ENCODE measurements at regions not wholly inside any gene's neighbourhood (a gene's known extent, or its start where the extent isn't known, plus 50 kb on each side); places are given as distances from the start of the nearest gene placed in this dataset.
A peak's percentile ranks its signal among the peaks of the same experiment; 100 is the strongest.
"Not testable (repeated sequence)": the region's sequence is repeated elsewhere in the genome, so short reads cannot be mapped to it uniquely, and the experiment has no call there.

DNA sequence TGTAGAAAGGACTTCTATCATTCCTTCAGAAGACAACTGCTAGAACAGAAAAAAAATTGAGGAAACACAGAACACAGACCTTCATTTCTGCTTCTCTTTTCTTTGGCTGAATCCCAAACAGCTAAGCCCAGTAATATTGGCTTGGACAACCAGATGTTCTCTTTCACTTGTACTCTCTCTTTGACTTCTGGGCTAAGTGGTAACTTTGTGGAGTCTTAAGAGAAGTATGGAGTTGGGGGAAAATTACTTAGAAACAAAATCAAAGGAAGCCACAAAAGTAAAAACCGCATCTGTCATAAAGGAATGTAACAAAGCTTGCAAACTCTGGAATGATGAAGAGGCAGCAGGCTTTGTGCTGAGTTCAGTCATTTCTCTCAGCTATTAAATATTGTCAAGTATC, 587.5 kb downstream of the CBLN4 start:
- no peak for DNase-seq (ENCODE audit: low read depth in 2 of 2)

DNA sequence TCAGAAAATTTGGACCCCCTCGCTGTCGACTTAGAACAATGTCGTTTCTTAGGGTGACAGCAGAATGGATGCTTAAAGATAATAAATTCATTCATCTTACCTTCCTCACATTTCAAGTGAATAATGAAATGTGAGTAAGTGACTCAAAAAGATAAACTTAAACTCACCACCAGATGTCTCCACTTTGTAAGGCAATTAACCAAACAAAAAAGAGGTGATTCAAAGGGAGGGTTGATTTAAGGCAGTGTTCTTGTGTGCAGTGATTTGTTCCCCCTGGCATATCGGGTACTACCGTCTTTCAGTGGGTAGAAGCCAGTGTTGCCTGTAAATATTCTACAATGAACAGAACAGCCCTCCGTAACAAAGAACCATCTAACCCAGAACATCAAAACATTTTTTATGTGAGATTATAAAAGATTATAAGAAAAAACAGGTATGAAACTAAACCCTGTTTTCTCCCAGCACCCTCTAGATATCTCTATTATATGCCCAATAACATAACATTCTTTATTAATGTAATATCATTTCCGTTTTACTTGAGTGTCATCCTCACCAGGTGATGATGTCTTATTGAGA, 589.7 kb downstream of the CBLN4 start:
- DNase-seq (ENCODE audit: low read depth in 2 of 2): no peak

DNA sequence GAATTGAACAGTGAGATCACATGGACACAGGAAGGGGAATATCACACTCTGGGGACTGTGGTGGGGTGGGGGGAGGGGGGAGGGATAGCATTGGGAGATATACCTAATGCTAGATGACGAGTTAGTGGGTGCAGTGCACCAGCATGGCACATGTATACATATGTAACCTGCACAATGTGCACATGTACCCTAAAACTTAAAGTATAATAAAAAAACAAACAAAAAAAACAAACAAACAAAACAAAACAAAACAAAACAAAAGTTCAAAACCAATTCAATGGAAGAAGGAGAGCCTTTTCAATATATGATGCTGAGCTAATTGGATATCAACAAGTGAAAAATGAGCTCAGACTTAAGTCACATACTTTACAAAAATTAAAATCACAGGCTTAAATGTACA, 592.8 kb downstream of the CBLN4 start:
- DNase-seq (ENCODE audit: low read depth in 2 of 2): not testable (repeated sequence)

DNA sequence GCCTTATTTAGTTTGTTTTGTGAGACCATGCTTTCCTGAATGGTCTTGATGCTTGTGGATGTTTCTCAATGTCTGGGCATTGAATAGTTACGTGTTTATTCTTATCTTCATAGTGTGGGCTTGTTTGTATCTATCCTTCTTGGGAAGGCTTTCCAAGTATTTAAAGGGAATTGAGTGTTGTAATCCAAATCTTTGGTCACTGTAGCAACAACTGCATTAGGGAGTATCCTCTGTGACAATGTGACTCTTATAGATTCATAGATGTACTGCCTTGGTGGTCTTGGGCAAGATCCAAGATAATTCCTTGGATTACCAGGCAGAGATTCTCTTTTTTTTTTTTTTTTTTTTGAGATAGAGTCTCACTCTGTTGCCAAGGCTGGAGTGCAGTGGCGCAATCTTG, 598.4 kb downstream of the CBLN4 start:
- no peak for DNase-seq (ENCODE audit: low read depth in 2 of 2)

DNA sequence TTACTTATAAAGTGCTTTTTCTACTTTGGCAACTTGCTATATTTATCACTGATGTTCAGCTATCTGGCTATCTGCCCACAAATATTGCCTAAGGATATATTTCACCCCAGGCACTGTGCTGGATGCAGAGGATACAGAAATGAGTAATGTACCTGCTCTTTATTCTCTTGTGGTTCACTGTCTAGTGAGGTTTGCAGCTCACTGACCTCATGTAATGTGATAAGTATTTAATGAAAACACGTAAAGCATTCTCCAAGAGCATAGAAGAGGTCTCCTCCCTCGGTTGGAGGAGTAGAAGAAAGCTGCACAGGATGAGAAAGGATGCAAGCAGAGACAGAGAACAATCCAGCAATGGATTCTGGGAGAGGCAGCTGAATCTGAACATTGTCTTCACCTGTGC, 610.7 kb downstream of the CBLN4 start:
- no peak for DNase-seq (ENCODE audit: low read depth in 2 of 2)

DNA sequence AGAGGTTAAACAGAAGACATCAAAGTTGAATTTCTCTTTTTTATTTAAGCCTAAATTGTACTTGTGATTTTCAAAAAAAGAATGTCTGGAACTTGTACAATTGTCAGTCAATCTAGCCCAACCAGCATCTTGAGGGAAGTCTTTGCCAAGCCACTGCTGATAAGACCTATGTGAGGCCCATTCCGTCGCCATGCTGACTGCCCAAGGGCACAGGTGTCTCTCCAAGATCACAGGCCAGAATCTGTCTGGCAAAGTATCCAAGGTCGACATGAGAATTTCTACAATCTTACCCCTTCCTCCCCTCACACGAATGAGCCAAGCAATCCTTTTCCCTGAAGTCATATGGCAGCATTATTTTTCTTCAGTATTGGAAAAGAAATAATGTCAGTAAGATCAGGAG, 614.5 kb downstream of the CBLN4 start:
- DNase-seq (ENCODE audit: low read depth in 2 of 2): no peak

DNA sequence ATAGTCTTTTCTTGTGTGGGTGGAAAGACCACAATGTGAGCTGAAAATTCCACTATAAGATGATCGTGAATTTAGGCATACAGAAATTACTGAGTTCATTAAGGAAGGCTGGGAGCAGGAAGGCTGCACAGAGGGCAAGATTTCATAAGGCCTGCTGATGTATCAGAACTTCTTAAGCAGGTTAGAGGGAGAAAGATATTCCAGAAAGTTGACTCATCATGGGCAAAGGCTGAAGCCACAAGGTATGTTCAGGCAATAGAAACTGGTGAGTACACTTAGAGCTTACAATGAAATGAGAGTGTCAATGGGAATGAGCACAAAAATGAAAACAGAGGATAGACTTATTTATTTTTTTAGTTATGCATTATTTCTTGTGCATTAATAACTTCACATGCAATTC, 618.6 kb downstream of the CBLN4 start:
- no peak for DNase-seq (ENCODE audit: low read depth in 2 of 2)

DNA sequence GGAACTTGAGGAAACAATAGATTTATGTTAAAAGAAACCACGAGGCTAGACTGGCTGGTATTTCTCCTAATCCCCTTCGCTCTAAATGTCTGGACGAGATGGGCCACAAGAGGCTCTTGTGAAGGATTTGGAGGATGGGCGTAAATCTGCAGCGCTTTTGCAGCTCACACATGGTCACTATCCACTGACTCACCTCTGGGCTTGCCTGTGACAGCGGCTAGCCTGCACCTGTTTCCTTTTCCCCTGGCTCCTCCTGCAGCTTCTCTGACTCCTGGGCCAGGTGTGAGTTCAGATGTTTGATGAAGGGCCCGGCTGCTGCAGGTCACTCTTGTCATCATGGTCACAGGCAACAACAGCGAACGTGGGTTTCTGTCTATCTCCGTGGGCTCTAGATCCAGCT, 629.4 kb downstream of the CBLN4 start:
- DNase-seq (ENCODE audit: low read depth in 2 of 2): no peak

DNA sequence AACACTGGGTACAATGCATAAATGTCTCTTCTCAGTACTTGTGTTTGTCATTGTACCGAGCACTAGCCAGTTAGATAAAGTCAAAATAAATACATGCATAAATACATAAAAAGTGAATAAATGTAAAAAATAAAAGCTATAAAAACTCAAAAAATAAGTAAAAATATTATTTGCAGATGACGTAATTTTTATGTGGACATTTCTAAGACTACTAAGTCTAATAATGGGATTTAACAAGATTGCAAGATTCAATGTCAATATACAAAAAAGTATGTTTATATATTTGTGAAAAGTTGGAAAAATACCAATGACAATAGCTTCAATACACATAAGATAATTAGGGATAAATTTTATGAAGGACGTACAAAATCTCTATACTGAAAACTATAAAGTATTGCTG, 639.6 kb downstream of the CBLN4 start:
- DNase-seq (ENCODE audit: low read depth in 2 of 2): no peak

DNA sequence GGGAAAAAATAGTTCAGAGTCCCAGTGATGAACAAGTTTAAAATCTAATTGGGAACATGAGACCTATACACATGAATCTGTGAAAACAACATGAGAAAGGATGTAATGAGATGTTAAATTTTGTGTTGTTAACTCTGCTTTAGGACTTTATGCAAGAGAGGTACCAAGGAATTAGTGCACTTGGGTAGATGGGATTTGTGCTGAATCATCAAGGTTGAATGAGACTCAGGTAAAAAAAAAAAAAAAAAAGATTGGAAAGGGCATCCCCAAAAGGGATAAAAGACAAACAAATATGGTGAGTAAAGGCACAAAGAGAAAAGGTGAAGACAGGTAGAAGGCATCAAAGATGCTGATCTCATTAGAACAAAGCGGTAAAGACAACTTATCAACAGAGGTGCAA, 644.4 kb downstream of the CBLN4 start:
- no peak for DNase-seq (ENCODE audit: low read depth in 2 of 2)

DNA sequence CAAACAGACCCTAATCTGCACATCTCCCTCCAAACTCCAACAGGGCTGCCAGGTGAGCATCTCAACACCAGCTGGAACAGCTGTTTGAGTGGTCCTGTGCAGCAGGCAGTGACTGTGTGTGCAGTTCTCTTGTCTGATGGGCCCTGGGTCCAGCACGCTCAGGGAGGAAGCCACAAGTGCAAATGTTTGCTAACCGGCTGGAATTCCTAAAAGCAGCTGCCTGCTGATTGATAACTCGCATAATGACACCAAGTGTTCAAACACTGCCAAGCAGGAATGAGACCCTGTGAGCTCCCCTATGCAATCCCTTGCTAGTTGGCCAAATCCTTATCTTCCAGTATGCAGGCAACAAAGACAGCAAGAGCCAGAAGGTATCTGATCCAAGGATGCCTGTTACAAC, 650.6 kb downstream of the CBLN4 start:
- DNase-seq (ENCODE audit: low read depth in 2 of 2): no peak

DNA sequence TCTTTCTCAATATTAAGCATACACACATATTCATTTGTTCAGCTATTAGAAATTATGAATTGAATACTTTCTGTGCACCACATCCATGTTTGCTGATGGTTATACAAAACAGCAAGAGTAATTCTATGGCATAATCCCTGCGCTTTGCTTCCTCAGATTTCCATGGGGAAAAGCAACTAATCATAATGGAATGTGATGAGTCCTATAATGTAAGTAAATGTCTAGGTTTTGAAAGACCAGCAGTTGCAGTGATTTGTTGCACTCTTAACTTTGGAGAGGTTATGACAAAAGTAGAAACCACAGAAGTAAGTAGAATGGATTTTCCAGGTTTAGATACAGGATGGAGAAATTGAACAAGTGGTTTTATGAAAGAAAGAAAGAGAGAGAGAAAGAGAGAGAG, 652.1 kb downstream of the CBLN4 start:
- peak; percentile 9 to 40 for DNase-seq (ENCODE audit: low read depth in 2 of 2)

DNA sequence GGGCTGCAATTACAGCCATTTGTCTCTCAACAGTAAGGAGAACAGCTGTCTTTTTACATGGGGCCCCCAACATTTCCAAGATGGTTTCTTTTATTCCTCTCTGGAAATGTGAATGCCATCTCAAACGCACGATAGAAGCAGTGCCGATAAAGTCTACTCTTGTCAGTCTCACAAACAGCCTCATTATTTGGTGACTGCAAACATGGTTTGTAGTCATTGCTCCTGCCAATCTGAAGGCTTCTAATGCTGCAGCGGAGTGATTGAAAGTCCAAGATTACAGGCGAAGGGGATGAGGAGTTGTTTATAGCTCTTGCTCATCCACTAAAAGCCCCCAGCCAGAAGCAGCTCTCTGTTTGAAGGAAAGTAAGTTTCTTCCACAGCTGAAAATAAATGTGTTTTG, 657.1 kb downstream of the CBLN4 start:
- DNase-seq (ENCODE audit: low read depth in 2 of 2): no peak

DNA sequence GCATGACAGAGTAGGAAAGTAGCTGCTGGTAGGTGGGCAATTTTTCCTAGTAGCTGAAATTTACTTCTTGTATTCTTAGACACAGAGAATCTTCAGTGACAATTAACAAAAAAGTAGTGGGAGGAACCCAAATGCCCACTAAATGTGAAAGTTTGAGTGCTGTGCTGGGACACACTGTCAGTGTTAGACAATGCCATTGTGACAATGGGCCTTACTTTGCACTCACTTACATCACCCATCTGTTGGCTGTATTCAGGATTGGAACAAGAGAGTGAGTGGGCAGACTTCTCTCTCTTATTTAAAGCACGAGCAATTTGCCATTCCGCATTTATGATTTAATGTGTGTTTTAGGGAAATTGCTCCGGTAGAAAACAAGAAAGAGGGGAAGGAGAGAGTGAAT, 662.5 kb downstream of the CBLN4 start:
- no peak for DNase-seq (ENCODE audit: low read depth in 2 of 2)

DNA sequence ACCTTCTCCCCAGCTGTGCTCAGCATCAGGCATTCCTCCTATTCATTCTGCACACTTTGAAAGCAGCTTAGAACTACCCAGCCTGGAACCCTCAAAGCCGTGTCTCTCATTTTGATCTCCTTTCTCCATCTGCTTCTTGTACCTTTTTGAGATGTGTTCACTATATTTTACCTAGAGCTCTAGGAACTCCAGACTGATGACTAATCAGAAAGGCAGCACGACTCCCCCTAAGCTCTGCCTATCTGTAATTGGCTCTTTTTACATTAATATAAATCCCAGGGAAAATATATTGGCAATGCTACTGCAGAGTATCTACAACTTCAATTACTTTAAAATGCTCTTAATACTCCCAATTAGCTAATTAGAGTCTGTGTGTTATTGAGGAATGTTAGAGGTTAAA, 671.5 kb downstream of the CBLN4 start:
- DNase-seq (ENCODE audit: low read depth in 2 of 2): no peak

DNA sequence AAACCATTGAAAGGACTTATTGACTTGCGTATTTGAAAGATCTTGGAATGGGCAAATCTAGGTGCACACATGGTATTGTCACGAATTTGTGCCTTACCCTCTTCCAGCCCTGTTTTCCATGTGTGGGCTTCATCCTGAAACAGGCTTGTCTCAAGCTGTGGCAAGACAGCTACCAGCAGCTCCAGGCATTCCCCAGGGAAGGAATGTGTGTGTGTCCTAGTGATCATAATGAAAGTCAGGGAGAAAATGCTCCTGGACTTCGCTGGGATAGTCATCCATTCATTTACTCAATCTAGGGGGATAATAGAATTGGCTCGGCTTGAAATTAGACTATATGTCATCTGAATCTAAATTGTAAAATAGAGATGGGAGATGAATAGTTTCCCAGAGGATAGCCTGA, 676.2 kb downstream of the CBLN4 start:
- DNase-seq (ENCODE audit: low read depth in 2 of 2): no peak

DNA sequence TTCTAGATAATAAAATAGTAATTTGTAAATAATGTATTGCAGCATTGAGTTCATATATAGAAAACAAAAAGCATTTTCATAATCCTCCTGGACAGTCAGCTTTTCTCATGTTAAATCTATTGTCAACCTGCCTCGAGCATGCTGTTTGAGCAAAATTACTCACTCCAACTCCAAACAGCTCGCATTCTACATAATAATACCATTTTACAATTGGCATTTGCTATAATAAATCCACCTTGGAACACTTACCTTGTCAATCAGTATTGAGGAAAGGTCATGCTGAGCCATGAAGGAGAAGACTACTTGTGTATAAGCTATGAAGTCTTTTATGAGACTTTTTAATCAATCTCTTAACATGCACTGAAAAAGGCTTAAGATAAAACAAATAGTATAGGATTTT, 682.6 kb downstream of the CBLN4 start:
- DNase-seq (ENCODE audit: low read depth in 2 of 2): no peak

DNA sequence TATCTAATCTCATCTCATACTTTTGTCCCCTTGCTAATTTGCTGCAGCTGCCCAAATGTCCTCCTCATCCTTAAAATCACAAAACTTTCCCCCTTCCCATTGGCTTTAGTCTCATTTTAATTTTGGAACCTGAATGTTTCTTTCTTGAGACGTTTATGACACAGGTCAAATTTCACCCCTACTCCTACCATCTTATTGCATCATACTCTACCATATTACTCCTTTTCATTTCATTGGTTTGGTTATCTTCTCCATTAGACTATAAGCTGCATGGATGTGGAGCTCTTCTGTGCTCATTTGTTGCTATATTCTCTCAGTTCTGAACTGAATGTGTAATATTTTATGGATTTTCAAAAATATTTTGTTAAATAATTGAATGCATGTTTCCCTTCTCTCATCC, 688.6 kb downstream of the CBLN4 start:
- DNase-seq (ENCODE audit: low read depth in 2 of 2): no peak

DNA sequence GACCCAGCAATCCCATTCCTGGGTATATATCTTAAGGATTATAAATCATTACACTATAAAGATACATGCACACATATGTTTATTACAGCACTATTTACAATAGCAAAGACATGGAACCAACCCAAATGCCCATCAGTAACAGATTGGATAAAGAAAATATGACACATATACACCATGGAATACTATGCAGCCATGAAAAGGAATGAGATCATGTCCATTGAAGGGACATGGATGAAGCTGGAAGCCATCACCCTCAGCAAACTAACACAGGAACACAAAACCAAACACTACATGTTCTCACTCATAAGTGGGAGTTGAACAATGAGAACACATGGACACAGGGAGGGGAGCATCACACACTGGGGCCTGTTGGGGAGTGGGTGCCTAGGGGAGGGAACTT, 694.5 kb downstream of the CBLN4 start:
- not testable (repeated sequence) for DNase-seq (ENCODE audit: low read depth in 2 of 2)

DNA sequence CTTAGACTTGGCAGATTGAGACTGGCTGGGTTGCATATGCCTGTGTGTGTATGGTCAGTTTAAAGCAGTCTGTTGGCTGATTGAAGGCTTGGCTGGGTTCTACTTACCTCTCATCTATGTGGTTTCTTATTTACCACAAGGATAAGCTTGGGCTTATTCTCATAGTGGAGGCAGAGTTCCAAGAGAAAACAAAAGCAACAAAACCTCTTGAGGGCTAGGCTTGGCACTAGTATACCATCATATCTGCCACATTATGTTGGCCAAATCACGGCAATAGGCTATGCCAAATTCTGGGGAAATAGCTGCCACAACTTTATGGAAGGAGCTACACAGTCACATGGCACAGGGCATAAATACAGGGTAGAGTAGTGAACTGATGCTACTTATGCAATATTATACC, 714.1 kb downstream of the CBLN4 start:
- no peak for DNase-seq (ENCODE audit: low read depth in 2 of 2)

DNA sequence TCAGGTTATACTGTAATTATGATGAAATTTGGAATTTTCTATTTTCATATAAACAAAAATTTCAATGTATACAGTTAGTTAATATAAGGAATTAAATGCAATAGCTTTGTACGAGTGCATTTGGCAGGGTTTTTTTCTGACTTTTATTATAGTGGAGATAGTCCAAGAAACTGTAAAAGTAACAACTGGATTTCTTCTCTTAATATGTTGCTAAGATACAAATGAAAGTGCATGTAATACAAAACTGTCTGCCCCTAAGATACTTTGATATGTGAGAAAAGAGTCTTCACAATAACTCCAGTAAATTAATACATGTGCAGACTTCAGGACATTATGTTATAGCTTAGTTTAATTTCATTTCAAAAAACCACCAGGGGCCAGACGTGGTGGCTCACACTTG, 721.4 kb downstream of the CBLN4 start:
- DNase-seq (ENCODE audit: low read depth in 2 of 2): no peak

DNA sequence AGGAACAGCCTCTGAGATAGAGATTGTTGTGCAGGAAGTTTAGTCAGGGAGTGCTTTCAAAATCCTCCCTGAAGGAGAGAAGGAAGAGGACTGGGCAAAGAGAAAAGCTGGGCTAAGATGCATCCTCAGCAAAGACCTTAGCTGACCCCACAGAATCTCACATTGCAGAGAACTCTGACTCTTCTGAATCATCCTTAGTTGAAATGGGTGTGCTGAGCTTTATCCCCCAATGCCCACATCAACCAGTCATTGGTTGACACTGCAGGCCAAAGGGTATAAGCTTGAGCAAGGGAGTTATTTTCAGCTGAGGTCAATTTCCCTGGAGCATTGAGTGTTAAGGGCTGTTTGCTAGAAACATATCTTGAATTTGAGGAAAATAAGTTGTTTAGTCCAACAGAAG, 732.2 kb downstream of the CBLN4 start:
- no peak for DNase-seq (ENCODE audit: low read depth in 2 of 2)

DNA sequence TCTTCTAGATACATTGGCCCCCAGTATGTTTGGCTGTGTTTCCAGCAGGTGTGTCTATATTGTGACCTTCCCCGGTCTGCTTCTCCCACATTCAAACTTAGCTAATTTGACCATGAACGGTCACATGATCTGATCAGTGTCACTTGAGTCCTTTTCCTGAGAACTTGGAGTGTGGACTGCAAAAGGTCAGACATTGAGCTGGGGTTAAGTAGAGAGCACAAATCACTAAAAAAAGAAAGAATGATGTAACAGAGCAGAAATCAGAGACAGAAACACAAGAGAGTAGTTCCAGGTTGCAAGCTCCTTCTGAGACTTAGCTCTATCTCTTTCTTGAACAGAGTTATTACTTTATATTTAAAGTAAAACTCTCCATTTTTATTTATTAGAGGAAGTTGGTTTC, 733.9 kb downstream of the CBLN4 start:
- no peak for DNase-seq (ENCODE audit: low read depth in 2 of 2)

DNA sequence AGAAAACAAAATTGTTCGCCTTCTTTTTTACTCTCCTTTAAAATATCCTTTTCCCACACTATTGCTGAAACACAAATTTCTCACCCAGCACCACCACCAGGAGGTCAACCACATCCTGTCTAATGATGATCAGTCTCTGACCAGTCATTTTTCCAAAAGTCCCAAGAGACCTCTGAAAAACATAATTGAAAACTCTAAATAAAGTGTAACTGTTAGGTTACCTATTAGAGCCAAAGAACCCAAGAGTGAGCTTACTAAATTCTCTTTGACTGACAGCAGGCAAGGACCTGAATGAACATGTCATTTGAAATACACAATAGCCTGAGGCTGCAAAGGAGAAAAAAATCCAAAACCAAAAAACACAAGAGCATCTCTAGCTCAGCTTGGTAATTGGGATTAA, 735.4 kb downstream of the CBLN4 start:
- no peak for DNase-seq (ENCODE audit: low read depth in 2 of 2)

DNA sequence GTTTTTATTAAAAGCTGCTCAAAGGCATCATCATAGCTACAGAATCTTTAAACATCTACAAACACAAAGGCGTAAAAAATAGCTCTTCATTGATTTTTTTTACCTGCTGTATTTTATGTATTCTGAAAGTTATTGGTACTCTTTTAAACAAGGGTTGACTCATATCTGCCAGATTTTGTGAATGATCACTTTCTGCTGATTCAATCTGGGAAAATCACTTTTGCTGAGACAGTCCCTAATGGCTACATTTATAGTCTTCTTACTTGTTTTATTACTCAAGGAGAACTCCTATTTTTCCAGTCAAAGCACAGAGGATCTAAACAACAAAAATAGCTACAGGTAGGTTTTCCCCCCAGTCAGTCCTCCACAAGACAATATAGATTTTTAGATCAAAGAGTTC, 739.0 kb downstream of the CBLN4 start:
- no peak for DNase-seq (ENCODE audit: low read depth in 2 of 2)
